D341Med (cell line): ENCODE measurements at regions not wholly inside any gene's neighbourhood (a gene's known extent, or its start where the extent isn't known, plus 50 kb on each side); places are given as distances from the start of the nearest gene placed in this dataset.
A peak's percentile ranks its signal among the peaks of the same experiment; 100 is the strongest.
"Not testable (repeated sequence)": the region's sequence is repeated elsewhere in the genome, so short reads cannot be mapped to it uniquely, and the experiment has no call there.

Experiments used
- DNase-seq: peaks from one replicate; pipeline ENCODE4 v3.0.0; 2012; ENCODE audit warnings: low spot score

- DNase-seq = no peak
These were observed 1567.9 kb upstream of the PRR20A start for GRCh38 chr13:55572862-55573261.

GRCh38 chr13:55573565-55573964, 1567.2 kb upstream of the PRR20A start:
- DNase-seq = no peak

- DNase-seq = no peak
These were observed 1564.3 kb upstream of the PRR20A start for GRCh38 chr13:55576389-55576788.

GRCh38 chr13:55577082-55577846, 1563.5 kb upstream of the PRR20A start:
- DNase-seq = no peak

- no peak for DNase-seq
These were observed 1562.9 kb upstream of the PRR20A start for GRCh38 chr13:55577847-55578210.

GRCh38 chr13:55582294-55582693, 1558.4 kb upstream of the PRR20A start:
- not testable (repeated sequence) for DNase-seq

GRCh38 chr13:55583953-55584593, 1556.6 kb upstream of the PRR20A start:
- no peak for DNase-seq

- DNase-seq = no peak
These were observed 1537.9 kb upstream of the PRR20A start for GRCh38 chr13:55602784-55603183.

- DNase-seq = peak; percentile 13
These were observed 1534.6 kb upstream of the PRR20A start for GRCh38 chr13:55606045-55606665.

GRCh38 chr13:55613429-55614187, 1527.1 kb upstream of the PRR20A start:
- DNase-seq = no peak

- DNase-seq = no peak
These were observed 1525.6 kb upstream of the PRR20A start for GRCh38 chr13:55615081-55615480.

- DNase-seq = no peak
These were observed 1523.5 kb upstream of the PRR20A start for GRCh38 chr13:55617241-55617640.

GRCh38 chr13:55627221-55627620, 1513.5 kb upstream of the PRR20A start:
- no peak for DNase-seq

- no peak for DNase-seq
These were observed 1508.3 kb upstream of the PRR20A start for GRCh38 chr13:55632402-55632801.

- DNase-seq = no peak
These were observed 1491.2 kb upstream of the PRR20A start for GRCh38 chr13:55649485-55649884.

- no peak for DNase-seq
These were observed 1488.1 kb upstream of the PRR20A start for GRCh38 chr13:55652657-55653056.

- peak; percentile 15 for DNase-seq
These were observed 1487.2 kb upstream of the PRR20A start for GRCh38 chr13:55653497-55653896.

GRCh38 chr13:55654243-55654642, 1486.5 kb upstream of the PRR20A start:
- no peak for DNase-seq

GRCh38 chr13:55660264-55660663, 1480.5 kb upstream of the PRR20A start:
- not testable (repeated sequence) for DNase-seq

GRCh38 chr13:55660851-55661250, 1479.9 kb upstream of the PRR20A start:
- DNase-seq = no peak

GRCh38 chr13:55661505-55661904, 1479.2 kb upstream of the PRR20A start:
- no peak for DNase-seq

GRCh38 chr13:55664178-55664577, 1476.5 kb upstream of the PRR20A start:
- DNase-seq = no peak

GRCh38 chr13:55669051-55669450, 1471.7 kb upstream of the PRR20A start:
- DNase-seq = no peak
